NCI-H1694 (cell line): ENCODE measurements at regions not wholly inside any gene's neighbourhood (a gene's known extent, or its start where the extent isn't known, plus 50 kb on each side); places are given as distances from the start of the nearest gene placed in this dataset.

ENCODE experiments used
- DNase-seq: peaks from one replicate; lab custom pipeline; 2025; lab: John Stamatoyannopoulos, UW

DNA sequence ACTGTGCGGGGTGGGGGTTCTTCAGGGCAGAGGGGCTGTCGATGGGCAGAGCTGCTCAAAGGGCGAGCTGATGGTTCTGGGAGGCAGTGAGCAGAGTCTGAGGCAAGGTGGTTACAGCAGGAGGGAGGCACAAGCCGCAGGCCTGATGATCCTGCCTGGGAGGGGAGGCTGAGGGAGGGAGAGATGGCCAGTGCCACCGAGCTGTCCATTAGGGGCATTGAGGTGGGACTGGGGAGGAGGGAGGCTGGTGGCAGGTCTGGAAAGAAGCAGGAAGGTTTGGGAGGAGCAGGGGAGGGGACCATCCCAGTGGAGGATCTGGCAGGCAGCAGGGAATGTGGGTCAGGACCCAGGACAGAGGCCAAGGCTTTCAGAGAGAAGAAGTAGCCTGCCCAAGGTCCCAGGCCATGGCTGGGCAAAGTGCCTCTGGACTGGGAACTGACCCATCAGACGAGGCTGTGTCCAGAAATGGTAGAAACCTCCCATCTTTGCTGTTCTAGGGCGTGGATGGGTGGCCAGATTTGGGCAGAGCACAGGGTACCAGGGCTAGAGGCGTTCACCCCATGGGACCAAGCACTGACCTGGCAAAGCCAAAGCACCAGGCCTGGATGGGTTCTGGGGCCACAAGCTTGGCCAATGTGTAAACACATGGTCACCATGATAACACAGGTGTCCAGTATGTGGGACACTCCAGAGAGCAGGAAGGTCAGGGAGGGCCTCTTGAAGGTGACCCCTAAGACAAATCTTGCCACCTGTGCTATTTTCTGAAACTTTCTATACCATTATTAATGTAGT lies 55.5 kb downstream of the INHBB start:
- no peak for DNase-seq

DNA sequence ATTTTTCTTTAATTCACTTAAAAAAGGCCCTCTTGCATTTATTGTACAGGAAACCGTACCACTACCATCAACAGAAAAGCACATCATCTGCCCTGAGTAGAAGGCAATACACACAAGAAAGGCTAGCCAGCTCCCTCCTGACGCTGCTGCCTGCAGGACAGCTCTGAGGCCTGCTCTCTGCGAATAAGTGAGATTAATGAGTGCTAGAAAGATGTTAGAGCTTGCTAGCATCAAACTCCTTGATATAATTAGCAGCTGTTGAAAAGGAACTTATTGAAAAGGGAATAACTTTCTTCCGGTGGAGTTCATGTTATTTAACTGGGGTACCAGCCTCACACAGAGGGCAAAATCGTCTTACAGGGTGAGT lies 56.1 kb downstream of the INHBB start:
- no peak for DNase-seq

DNA sequence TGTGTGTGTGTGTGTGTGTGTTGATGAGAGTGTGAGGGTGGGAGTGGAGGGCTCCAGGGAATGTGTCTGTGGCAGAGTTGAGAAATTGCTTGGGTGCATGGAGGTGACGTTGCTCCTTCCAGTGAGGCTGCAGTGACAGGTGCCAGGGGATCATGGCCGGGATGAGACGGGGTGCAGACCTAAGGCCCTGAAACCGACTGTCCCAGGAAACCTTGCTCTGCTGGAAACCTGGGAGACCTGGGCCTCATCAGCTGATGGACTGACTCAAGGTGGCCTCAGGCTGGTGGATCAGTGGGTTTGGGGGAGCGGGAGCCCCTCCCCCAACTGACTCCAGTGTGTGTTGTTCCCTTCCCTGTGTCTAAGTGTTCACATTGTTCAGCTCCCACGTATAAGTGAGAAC lies 56.6 kb downstream of the INHBB start:
- no peak for DNase-seq

DNA sequence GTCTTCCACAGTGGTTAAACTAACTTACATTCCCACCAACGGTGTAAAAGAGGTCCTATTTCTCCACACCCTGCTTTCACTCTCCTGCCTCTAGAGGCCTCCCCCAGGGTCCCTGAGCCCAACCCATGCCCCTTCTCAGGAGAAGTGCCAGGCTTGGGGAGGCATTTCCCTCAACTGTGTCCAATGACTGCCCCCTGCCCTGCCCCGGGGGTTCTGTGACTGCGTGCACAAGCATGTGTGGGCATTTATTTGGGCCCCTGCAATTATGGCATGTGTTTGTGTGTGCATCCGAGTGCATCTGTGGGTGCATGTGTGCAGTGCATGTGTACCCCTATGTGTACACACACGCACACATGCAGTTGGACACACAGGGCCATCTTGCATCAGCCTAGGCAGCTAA lies 57.3 kb downstream of the INHBB start:
- no peak for DNase-seq

DNA sequence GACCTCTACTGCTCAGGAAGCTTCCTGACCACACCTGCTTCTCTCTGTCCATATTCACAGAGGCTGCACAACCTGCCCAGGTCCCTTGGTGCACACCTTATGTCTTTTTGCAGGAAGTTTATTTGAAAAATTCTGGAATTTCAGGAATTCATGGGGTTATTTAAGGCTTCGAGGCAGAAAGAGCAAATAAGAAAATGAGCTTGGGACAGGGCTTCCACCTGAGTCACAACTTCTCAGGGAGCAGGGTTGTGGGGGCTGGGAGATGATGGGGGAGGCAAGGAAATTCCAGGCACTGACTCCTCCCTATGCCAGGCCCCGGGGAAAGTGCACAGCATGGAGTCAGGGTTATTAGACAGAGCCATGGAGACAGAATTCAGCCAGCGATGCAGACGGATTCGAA lies 57.7 kb downstream of the INHBB start:
- no peak for DNase-seq

DNA sequence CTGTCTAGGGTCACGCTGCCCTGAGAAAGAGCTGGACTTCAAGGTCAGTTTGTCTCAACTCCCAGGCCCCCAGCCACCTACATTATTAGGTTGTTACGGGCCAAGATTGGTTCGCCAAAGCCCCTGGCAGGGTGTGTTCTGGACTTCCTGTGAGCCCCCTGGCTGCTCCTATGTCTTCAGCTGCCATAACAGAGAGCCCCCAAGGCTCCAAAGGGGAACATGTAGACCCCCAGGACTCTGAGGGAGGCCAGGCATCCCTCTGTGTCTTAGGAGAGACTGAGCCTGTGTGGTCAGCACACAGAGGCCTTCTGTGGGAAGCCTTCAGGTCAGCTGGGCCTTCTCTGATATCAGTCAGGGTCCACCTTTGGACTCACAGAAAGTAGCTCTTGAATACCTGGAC lies 58.3 kb downstream of the INHBB start:
- no peak for DNase-seq

DNA sequence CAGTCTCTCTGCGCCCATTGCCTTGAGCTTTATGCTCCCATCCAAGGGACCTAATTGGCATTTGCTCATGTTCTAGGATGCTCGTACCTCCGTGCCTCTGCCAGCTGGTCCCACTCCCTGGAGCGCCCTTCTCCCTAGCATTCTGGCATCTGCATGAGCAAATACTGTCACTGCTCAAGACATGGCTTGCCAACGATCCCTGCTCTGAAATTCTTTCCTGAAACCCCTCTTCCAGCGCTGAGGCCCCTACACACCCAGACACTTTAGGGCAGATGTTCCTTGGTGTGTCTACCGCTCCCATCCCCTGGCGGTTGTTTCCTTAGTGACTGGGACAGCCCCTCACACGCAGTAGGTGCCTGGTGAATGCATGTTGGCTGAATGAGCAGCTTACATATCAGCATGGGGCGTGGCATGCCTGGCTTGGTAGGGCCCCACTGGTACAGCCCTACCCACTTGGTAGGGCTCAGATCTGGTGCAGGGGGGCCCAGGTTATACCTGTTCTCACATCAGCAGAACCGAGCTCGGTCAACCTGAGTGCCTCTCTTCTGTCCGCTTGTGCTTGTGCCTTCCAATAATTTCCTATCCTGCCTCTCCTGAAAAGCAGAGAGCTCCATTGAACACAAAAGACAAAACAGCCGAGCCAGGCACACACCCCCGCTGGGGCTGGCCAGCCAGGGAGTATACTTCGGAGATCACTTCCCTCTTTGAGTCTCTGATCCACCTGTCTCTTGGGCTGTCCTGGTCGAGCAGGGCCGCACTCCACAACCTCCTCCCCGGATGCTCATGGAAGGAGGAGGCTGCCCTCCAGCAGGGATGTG lies 59.2 kb downstream of the INHBB start:
- no peak for DNase-seq

DNA sequence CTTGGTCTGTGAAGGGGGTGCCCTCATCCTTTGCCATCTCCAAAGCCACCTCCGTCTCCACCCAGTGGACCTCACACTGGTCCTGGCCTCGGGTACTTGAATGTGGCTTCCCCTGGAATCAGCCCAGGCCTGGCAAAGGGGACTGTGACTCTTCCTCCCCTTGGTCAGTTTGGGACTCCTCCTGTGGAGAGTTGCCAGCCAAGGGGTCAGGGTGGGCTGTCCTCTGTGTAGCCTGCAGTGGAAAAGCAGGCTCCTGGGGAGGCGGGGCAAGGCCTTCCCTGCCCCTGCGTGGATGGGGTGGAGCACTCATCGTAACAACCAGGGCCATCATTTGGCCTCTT lies 59.8 kb downstream of the INHBB start:
- no peak for DNase-seq

DNA sequence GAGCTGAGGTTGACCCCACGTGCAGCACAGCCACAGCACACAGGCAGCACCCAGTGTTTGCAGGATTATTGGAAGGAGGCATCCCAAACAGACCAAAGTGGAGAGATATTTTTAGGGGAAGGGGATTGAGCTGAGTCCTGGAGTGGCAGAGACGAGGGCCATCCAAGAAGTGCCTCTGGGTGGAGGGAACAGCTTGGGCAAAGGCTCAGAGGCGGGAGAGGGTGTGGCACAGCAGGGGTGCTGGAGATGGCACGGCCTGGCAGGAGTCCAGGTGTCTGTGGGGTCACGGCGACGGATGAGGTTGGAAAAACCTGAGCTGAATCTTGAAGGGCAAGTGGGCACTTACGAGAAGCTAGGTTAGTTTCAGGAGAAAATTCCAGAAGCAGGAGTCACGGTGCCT lies 60.6 kb downstream of the INHBB start:
- no peak for DNase-seq

DNA sequence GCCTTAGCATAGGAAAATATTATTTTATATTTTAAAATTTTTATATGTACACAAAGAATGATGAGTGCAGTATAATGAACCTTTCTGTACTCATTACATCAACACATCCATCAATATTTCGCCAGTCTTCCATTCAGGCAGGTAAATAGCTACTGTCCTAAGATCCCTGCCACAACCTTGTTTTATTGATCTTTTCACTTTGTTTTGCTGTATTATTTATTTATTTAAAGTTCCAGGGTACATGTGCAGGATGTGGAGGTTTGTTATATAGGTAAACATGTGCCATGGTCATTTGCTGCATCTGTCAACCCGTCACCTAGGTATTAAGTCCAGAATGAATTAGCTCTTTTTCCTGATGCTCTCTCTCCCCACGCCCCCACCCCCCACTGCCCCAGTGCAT lies 64.6 kb downstream of the INHBB start:
- DNase-seq = no peak

DNA sequence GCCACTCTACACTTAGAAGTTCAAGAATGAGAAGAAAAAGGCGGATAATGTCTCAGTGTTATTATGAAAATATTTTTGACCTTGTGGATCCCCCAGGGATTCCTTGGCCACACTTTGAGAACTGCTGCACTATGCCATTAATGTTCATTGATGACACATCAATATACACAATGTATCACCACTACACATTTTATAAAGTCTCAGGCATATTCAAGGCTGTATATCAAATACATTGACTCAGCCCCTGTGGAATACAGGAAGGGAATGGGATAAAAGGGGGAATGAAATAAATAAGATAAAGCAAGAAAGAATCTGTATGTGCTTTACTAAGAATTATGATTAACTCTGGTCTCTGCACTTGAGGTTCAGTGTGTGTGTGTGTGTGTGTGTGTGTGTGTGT lies 69.1 kb downstream of the INHBB start:
- no peak for DNase-seq

DNA sequence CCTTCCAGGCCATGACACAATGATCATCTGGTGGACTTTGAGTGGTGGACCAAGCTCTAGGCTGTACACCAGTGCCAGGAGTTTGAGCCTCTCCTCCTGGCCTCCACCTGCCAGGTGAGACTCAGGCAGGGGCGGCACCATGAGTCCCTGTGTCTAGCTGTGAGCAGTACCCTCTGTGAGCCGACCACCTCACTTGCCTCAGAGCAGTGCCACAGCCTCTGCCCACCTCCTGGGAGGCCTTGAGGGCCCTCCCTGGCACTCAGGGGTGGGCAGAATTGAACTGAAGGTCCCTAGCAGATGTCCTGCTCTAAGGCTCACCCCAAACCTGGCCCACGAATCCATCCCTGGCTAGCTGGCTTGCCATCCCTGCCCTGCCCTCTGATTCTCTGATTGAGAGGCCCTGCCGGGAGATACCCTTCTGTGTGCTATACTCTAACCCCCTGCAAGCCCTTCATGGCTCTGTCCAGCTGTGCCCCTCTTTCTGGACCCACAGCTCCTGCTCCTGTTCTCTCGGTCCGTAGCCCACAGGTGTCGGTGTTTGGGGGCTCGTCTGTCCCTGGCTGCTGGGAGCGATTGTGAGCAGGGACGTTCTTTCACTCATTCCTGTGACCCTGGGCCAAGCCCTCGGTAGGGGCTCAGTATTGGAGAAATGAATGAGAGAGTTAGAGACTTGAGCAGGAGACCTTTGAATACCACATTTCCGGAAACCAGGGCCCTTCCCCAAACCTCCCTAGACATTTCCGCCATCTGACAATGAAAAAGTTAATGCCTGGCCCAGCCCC lies 70.0 kb downstream of the INHBB start:
- no peak for DNase-seq

DNA sequence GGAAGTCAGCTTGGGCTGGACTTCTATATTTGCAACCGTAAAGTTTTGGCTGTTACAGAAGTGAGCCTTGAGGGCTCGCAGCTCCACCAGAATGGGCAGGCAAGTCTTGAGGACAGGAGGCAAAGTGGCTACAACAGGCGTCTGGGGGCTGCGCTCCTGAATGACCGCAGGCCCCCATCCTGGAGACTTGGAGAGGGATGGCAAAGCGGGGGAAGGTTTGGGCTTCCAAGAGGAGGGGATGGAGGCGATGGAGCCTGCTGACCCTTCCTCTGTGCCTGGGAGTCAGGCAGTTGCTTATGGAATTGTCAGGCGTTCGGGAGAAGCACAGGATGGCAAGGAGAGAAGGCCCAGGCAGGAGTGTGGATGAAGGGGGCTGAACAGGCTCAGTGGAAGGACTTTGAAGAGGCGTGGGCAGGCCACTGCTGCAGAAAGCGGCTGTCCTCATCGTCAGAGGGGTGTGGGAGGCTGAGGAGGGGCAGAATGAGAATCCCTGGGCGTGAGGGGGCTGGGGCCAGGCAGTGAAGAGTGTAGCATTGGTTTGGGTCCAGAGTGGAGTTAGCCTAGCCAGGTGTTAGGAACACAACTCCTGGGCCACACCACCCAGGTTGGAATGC lies 72.3 kb downstream of the INHBB start:
- DNase-seq = no peak

DNA sequence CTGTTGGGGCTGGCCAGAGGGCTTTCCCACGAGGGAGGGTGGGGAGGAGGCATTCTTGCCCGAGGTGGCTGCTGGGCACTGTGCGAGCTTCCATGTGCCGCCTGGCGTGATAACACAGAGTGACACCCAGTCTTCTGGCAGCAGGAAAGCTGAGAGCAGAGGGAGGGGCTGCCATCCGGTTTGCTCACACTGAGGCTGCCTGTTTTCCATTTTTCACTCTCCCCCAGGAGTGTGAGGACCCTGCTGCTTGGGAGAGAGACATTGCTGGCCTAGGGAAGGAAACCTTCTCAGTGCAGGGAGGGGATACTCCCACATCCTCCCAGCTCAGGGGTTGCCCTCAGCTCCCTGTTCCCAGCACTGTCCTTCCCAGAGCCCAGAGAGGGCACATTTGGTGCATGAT lies 73.1 kb downstream of the INHBB start:
- DNase-seq = no peak

DNA sequence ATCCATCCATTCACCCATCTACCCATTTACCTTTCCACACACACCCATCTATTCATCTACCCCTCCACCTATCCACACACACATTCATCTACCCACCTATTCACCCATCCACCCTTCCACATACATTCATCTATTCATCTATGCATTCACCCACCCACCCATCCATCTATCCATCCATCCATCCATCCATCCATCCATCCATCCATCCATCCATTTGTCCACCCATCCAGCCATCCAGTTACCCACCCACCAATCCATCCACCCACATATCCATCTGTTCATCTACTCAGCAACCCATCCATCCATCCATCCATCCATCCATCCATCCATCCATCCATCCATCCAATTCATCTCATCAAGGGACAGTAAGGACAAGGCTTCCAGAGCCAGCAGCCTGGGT lies 74.0 kb downstream of the INHBB start:
- no peak for DNase-seq

DNA sequence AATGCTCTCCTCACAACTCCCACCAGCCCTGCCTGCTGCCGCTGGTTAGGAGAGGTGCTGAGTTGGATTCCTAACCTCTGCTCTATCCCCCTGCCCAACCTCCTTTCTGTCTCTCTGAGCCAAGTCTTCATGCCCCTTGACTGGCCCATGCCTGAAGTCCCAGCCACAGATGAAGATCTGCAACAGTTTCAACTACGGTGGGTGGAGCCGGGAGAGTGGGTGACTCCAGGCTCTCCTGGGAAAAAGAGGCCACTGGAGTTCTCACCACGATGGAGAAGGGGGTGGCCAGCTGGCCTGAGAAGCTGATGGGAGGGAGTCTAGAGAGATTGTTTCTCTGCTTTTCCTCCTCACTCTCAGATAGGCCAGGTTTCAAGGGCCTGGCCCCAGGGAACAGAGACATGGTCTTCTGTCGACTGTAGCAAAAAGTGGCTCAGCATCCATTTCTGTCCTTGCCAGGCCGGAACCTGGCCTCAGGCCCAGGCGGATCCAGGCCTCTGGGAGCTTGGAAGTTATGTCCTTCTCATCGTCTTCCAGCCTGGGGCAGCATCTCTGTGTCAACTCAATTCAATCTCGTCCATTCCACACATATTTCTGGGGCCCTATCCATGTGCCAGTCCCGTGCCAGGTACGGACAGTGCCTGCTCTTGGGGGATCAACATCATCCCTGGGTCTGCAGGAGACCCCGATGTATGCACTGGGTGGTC lies 75.3 kb downstream of the INHBB start:
- no peak for DNase-seq

DNA sequence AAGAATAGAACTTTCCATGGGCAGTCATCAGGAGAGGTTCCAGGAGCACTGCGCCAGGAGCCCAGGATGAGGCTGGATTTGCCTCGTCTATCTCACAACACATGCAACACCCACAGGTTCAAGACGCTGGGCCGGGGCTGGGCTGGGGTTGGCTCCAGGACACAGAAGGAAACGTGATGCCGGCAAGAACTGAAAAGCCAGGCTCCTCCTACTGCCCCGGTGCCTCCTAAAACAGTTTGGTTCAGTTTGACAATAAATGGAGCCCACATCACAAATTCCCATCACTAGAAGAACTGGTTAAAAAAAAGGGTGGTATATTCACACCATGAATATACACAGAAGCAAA lies 75.9 kb downstream of the INHBB start:
- no peak for DNase-seq

DNA sequence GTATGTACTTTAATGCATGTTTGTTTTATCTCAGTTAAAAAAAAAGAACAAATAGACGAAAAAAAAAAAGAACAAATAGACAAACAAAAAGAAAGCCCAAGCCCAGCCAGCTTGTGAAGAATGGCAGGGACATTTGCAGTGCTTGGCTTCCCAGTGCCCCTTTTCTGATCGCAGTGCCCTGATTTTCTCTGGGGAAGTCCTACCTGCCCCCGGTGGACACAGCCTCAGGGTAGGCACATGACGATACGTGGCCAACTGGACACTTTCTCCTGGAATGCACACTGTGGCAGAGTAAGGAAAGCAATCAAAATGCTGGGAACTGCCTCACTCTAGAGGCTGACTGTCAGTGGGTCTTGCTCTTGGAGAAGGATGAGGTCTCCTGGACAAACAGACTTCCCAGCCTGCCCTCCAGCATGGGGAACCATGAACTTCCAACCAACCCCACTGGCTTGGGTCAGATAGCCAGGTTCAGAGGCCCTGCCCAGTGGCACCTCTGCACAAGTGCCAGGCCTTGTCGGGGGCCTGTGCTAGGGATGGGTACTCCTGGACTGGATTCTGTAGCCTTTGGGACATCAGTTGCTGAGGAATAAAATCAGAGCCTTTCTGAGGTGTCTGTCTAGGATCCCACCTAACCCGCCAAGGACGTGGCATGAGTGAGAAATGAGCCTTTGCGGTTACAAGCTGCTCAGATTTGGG lies 76.7 kb downstream of the INHBB start:
- no peak for DNase-seq

DNA sequence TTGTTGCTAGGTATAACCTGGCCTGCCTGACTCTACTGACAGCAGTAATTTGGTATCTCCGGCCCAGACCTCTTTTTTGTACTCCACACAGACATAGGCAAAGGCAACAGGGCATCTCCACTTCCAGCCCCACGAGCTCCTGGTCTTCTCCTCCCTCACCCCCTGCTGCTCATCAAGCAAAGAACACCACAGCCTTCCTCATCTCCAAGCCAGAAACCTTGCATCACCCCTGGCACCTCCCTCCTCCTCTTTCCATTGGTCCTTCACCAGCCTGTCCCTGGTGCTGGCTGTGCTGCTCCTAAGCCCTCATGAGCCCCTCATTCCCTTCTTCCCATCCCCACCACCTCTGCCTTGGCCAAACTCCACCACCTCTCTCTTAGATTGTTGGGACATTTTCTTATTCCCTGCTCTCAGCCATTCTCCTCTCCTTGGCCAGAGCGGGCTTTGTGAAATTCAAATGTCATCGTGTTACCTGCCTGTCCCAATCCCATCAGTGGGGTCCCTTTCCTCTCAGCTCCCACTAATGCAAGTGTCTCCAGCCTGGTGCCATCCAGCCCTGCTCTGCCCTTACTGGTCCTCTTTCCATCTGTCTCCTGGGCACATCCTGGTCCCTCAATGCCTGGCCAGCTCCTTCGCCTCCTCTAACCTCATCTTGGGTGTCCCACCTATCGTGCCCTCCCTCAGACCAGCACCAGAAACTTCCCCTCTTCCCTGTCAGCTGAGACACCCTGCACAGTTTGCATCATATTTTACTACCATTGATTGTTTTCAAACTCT lies 77.4 kb downstream of the INHBB start:
- DNase-seq = no peak

DNA sequence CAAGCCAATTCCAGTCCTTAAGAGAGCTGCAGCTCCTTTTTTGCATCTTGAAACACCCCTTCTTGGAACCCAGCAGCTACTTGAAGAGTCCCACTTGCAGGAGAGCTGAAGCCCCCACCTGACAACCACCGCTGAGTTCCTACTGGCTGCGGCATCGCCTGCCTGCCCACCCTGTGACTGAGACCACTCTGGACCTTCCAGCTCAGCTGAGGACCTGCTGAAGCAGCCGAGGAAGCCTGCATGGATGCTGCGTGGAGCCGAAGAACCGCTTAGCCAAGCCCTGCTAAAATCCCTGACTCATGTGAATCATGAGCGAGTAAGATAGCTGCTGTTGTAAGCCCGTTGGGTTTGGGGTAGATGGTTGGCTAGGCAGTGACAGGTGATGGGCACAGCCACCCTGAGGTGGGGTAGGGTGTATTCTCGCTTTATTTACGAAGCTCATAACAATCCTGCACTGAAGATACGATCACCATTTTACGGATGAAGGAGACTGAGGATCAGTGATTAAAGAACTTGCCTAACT lies 78.4 kb downstream of the INHBB start:
- DNase-seq = no peak
